ENCODE measurements at regions not wholly inside any gene's neighbourhood (a gene's known extent, or its start where the extent isn't known, plus 50 kb on each side); places are given as distances from the start of the nearest gene placed in this dataset.
A peak's percentile ranks its signal among the peaks of the same experiment; 100 is the strongest.

DNA sequence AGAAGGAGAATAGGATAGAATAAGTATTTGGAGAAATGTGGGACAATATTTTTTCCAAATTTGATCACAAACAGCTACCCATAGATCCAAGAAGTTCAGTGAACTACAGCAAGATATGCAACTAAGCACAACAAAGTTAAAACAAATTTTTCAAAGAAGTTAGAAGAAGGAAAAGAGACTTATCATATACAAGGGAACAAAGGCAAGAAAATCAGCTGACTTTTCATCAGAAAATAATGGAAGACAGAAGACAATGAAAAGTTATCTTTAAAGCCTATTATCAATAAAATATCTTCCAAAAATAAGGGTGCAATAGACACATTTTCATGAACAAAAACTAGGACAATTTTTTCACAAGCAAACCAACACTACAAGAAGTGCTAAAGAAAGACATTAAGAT is 202.8 kb upstream of the FN1 start:
- TF ChIP-seq, protein P1, sequence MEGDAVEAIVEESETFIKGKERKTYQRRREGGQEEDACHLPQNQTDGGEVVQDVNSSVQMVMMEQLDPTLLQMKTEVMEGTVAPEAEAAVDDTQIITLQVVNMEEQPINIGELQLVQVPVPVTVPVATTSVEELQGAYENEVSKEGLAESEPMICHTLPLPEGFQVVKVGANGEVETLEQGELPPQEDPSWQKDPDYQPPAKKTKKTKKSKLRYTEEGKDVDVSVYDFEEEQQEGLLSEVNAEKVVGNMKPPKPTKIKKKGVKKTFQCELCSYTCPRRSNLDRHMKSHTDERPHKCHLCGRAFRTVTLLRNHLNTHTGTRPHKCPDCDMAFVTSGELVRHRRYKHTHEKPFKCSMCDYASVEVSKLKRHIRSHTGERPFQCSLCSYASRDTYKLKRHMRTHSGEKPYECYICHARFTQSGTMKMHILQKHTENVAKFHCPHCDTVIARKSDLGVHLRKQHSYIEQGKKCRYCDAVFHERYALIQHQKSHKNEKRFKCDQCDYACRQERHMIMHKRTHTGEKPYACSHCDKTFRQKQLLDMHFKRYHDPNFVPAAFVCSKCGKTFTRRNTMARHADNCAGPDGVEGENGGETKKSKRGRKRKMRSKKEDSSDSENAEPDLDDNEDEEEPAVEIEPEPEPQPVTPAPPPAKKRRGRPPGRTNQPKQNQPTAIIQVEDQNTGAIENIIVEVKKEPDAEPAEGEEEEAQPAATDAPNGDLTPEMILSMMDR (IDR thresholded peaks at IDR 0.05) = no peak
- no peak for DNase-seq

DNA sequence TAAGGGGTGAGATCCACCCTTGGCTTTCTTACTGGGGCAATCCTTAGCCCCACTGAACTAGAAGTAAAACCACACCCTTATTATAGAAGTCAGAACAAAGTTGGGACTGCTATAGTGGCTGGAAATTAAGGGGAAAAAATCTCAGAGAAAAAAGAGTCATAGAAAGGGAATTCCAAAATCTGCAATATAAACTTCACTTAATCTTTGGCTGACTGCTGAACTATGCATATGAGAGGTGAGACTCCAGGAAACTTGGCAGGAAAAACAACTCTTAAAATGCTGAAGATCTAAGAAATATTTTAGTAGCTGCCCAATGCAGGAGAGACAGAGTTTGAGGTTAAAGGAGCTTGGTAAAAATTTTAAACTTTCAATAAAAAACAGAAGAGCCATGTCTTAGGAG is 201.8 kb upstream of the FN1 start:
- ATAC-seq = no peak
- intact Hi-C loops (cut with DNase I) = no loop called here
- TF ChIP-seq, protein P1 (IDR thresholded peaks at IDR 0.05) = no peak

More for the DNA sequence above, 202.8 kb upstream of the FN1 start:
- Histone ChIP-seq H3K27ac (no peak overlapping the region), H3K4me1 (no peaks in the 10 kb centered on the region), H3K36me3 (no peaks in the 10 kb centered on the region), H3K27me3 (no peaks in the 10 kb centered on the region), H3K9me3 (no peaks in the 10 kb centered on the region), H3K4me3 (no peak overlapping the region)
- intact Hi-C loops (cut with DNase I) = no loop called here
- ATAC-seq = no peak

DNA sequence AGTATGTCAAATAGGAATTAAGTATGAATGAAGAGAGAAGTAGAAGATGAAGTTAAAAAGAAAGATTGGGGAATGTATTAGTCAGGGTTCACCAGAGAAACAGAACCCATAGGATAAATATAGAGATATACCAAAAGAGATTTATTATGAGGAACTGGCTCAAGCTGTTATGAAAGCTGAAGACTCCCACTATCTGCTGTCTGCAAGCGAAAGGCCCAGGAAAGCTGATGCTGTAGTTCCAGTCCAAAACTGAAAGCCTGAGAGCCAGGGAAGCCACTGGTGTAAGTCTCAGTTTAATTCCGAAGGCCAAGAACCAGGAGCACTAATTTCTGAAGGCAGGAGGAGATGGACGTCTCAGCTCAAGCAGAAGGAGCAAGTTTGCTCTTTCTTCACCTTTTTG is 200.9 kb upstream of the FN1 start:
- H3K27ac ChIP-seq = no peak overlapping the region
- H3K4me3 ChIP-seq = no peak overlapping the region
- H3K9me3 ChIP-seq = no peaks in the 10 kb centered on the region
- DNase-seq = no peak
- H3K36me3 ChIP-seq = no peaks in the 10 kb centered on the region
- H3K4me1 ChIP-seq = no peaks in the 10 kb centered on the region
- H3K27me3 ChIP-seq = no peaks in the 10 kb centered on the region
- ATAC-seq = peak; percentile 56
- intact Hi-C loops (cut with DNase I) = no loop called here
- TF ChIP-seq, protein P1 (IDR thresholded peaks at IDR 0.05) = no peak

More for the DNA sequence above, 201.8 kb upstream of the FN1 start:
- H3K9me3 ChIP-seq = no peaks in the 10 kb centered on the region
- no peaks in the 10 kb centered on the region for H3K4me1 ChIP-seq
- no peak overlapping the region for H3K4me3 ChIP-seq
- H3K27me3 ChIP-seq = no peaks in the 10 kb centered on the region
- no peak for DNase-seq
- H3K36me3 ChIP-seq = no peaks in the 10 kb centered on the region
- no peak overlapping the region for H3K27ac ChIP-seq

DNA sequence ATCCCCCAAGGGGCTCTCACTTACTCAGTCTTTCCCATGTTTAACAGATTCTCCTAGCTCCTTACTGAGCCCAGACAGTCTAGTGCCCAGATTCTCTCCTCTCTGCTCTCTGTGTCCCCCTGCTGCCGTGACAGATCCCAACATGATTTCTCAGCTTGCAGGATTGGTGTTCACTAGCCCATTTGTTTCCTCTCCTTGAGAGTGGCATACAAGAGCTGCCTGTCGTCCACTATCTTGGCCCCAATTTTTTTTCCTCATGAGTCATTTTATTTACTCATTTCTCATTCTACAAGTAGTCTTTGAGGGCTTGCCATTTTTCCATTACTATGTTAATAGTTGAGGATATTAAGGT is 199.9 kb upstream of the FN1 start:
- TF ChIP-seq, protein P1 (IDR thresholded peaks at IDR 0.05) = no peak
- Histone ChIP-seq H3K27me3 (no peaks in the 10 kb centered on the region), H3K36me3 (no peaks in the 10 kb centered on the region), H3K9me3 (peaks cover 2% of the 10 kb centered on the region), H3K4me1 (no peaks in the 10 kb centered on the region), H3K27ac (no peak overlapping the region), H3K4me3 (no peak overlapping the region)
- intact Hi-C loops (cut with DNase I) = no loop called here
- DNase-seq (no peak), ATAC-seq (peak; percentile 23)

DNA sequence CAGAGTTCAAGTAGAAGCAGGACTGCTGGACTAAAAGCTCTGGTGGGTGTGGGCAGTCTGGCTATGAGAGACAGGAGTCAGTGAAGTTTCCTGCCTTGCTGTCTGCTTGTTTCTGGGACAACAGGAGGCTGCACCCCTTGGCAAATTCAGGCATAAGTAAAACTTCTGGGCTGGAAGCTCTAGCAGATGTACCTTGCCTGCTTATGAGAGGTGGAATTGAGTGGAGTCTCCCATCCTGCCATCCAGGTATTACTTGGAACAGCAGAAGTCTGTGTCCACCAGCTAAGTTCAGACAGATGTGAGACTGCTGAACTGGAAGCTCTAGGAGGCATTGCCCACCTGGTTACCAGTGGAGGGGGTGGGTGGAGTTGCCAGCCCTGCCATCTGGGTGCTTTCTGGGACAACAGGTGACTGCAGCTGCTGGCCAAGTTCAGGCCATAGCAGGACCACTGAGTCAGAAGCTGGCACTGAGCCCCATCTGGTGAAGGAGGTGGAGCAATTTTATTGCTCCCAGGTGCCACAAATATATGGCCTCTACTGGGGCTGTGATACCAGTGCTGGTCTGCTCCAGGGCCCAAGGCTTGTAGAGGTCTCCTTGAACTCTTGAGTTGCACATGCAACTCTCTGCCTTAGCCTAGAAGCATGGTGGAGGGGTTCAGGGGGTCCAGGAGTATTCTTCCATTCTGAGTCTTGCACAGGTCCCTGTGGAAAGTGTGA is 199.4 kb upstream of the FN1 start:
- no peak for ATAC-seq

More for the DNA sequence above, 199.4 kb upstream of the FN1 start:
- Histone ChIP-seq H3K9me3 (peaks cover 4% of the 10 kb centered on the region), H3K36me3 (no peaks in the 10 kb centered on the region), H3K27me3 (no peaks in the 10 kb centered on the region), H3K27ac (no peak overlapping the region), H3K4me3 (no peak overlapping the region), H3K4me1 (no peaks in the 10 kb centered on the region)
- intact Hi-C loops (cut with DNase I) = no loop called here
- no peak for DNase-seq
- TF ChIP-seq, protein P1 (IDR thresholded peaks at IDR 0.05) = no peak
